Right renal cortex interstitium (tissue), 3 donors: ENCODE measurements at regions not wholly inside any gene's neighbourhood (a gene's known extent, or its start where the extent isn't known, plus 50 kb on each side); places are given as distances from the start of the nearest gene placed in this dataset.

Experiments used
- DNase-seq, 3 donors: peaks; one replicate each; pipeline ENCODE4 v3.0.0-alpha.2; 2013; ENCODE audit warnings: low read depth in 3 of 3, low spot score in 2 of 3

- no peak for DNase-seq
Measured at GRCh38 chr12:58602736-58603135, 317.6 kb downstream of the LRIG3 start.

- no peak for DNase-seq
Measured at GRCh38 chr12:58607805-58608204, 312.5 kb downstream of the LRIG3 start.

- DNase-seq, result no peak
Measured at GRCh38 chr12:58608711-58609110, 311.6 kb downstream of the LRIG3 start.

GRCh38 chr12:58615047-58615446 lies 305.3 kb downstream of the LRIG3 start:
- DNase-seq, result no peak

- no peak for DNase-seq
Measured at GRCh38 chr12:58615576-58615975, 304.7 kb downstream of the LRIG3 start.

- no peak for DNase-seq
Measured at GRCh38 chr12:58616618-58617017, 303.7 kb downstream of the LRIG3 start.

GRCh38 chr12:58621126-58621525 lies 299.2 kb downstream of the LRIG3 start:
- no peak for DNase-seq

- no peak for DNase-seq
Measured at GRCh38 chr12:58629376-58629775, 290.9 kb downstream of the LRIG3 start.

- DNase-seq, result no peak
Measured at GRCh38 chr12:58633479-58633878, 286.8 kb downstream of the LRIG3 start.

GRCh38 chr12:58639318-58639934 lies 280.9 kb downstream of the LRIG3 start:
- no peak for DNase-seq

GRCh38 chr12:58640314-58640713 lies 280.0 kb downstream of the LRIG3 start:
- DNase-seq, result no peak

GRCh38 chr12:58645946-58646345 lies 274.4 kb downstream of the LRIG3 start:
- DNase-seq, result no peak

- no peak for DNase-seq
Measured at GRCh38 chr12:58647495-58647894, 272.8 kb downstream of the LRIG3 start.

GRCh38 chr12:58648176-58648575 lies 272.1 kb downstream of the LRIG3 start:
- DNase-seq, result no peak

GRCh38 chr12:58651850-58652249 lies 268.5 kb downstream of the LRIG3 start:
- no peak for DNase-seq

- no peak for DNase-seq
Measured at GRCh38 chr12:58654021-58654420, 266.3 kb downstream of the LRIG3 start.

GRCh38 chr12:58655375-58655774 lies 264.9 kb downstream of the LRIG3 start:
- DNase-seq, result no peak

- no peak for DNase-seq
Measured at GRCh38 chr12:58656254-58657009, 263.9 kb downstream of the LRIG3 start.

GRCh38 chr12:58657190-58657589 lies 263.1 kb downstream of the LRIG3 start:
- DNase-seq, result no peak

GRCh38 chr12:58665375-58665774 lies 254.9 kb downstream of the LRIG3 start:
- no peak for DNase-seq

GRCh38 chr12:58668233-58668632 lies 252.1 kb downstream of the LRIG3 start:
- no peak for DNase-seq

- no peak for DNase-seq
Measured at GRCh38 chr12:58668871-58669270, 251.4 kb downstream of the LRIG3 start.
